Astrocyte of the spinal cord (primary cell): ENCODE measurements at regions not wholly inside any gene's neighbourhood (a gene's known extent, or its start where the extent isn't known, plus 50 kb on each side); places are given as distances from the start of the nearest gene placed in this dataset.

ENCODE experiments used
- DNase-seq: peaks from one replicate; pipeline ENCODE4 v3.0.0; 2011; ENCODE audit warnings: low read depth, low spot score
- H3K4me3 ChIP-seq: 2 replicates; pipeline ENCODE4 v1.5.1; 2011; ENCODE audit warnings: low read depth, mild to moderate bottlenecking, low read length, moderate library complexity
- CTCF ChIP-seq: IDR thresholded peaks from 2 replicates; pipeline ENCODE4 v1.5.1; 2012; ENCODE audit warnings: low read depth, mild to moderate bottlenecking, low read length, inconsistent platforms
- in situ Hi-C: cut with HindIII; loops from 2 replicates; pipeline ENCODE4 v1.10.0; 2017; ENCODE audit warnings: low sequenced_read_pairs

GRCh38 chr4:66639361-66639760, 905.9 kb downstream of the CENPC start:
- peak; percentile 37 for DNase-seq
- TF ChIP-seq CTCF = no peak
- H3K4me3 ChIP-seq = no peak overlapping the region
- in situ Hi-C loops = no loop called here

GRCh38 chr4:66636349-66636748, 909.0 kb downstream of the CENPC start:
- in situ Hi-C loops = no loop called here
- DNase-seq = no peak
- TF ChIP-seq CTCF = no peak
- no peak overlapping the region for H3K4me3 ChIP-seq

- DNase-seq = no peak
- no peak for TF ChIP-seq CTCF
- in situ Hi-C loops = no loop called here
Observed at GRCh38 chr4:66633477-66633876, 911.8 kb downstream of the CENPC start.

GRCh38 chr4:66629927-66630326, 915.4 kb downstream of the CENPC start:
- no peak overlapping the region for H3K4me3 ChIP-seq
- no peak for DNase-seq
- in situ Hi-C loops = no loop called here
- TF ChIP-seq CTCF = no peak

More at GRCh38 chr4:66633477-66633876, 911.8 kb downstream of the CENPC start:
- no peak overlapping the region for H3K4me3 ChIP-seq

- H3K4me3 ChIP-seq = no peak overlapping the region
- no peak for DNase-seq
- in situ Hi-C loops = no loop called here
- no peak for TF ChIP-seq CTCF
Observed at GRCh38 chr4:66628146-66628545, 917.2 kb downstream of the CENPC start.

- no peak for DNase-seq
- no peak for TF ChIP-seq CTCF
- no peak overlapping the region for H3K4me3 ChIP-seq
- in situ Hi-C loops = no loop called here
Observed at GRCh38 chr4:66625480-66625879, 919.8 kb downstream of the CENPC start.

GRCh38 chr4:66613591-66613990, 931.7 kb downstream of the CENPC start:
- no peak overlapping the region for H3K4me3 ChIP-seq
- TF ChIP-seq CTCF = no peak
- no peak for DNase-seq
- in situ Hi-C loops = no loop called here
